GM12878 (cell line): ENCODE measurements at regions not wholly inside any gene's neighbourhood (a gene's known extent, or its start where the extent isn't known, plus 50 kb on each side); places are given as distances from the start of the nearest gene placed in this dataset.

Experiments
- BCL11A ChIP-seq: IDR thresholded peaks from 2 replicates; pipeline ENCODE4 v1.6.1; 2011; ENCODE audit warnings: low read depth, low read length
- CTCF ChIP-seq, 3 experiments: IDR thresholded peaks in 2 of 3; conservative IDR thresholded peaks in 1 of 3; 2 replicates each; pipeline ENCODE4 v1.5.1; 2011; ENCODE audit warnings: low read depth in 3 of 3, low read length in 3 of 3, mild to moderate bottlenecking in 3 of 3, control low read depth in 2 of 3, moderate library complexity in 2 of 3, inconsistent platforms in 1 of 3, mixed read lengths in 1 of 3; ENCODE audit not compliant: control insufficient read depth in 2 of 3, insufficient read depth in 1 of 3; ENCODE audit errors: extremely low read depth in 1 of 3
- LARP7 ChIP-seq: fragments of 450-650 bp; IDR thresholded peaks from 2 replicates; pipeline ENCODE4 v1.6.1; 2017; ENCODE audit warnings: mild to moderate bottlenecking
- MTA3 ChIP-seq: IDR thresholded peaks from 2 replicates; pipeline ENCODE4 v1.6.1; 2012; ENCODE audit warnings: low read length, inconsistent platforms, borderline replicate concordance
- TF ChIP-seq, protein P1 (sequence below): IDR thresholded peaks from 2 replicates; pipeline ENCODE4 v1.6.1; 2012; ENCODE audit warnings: low read depth, low read length, improper control_type of control experiment

DNA sequence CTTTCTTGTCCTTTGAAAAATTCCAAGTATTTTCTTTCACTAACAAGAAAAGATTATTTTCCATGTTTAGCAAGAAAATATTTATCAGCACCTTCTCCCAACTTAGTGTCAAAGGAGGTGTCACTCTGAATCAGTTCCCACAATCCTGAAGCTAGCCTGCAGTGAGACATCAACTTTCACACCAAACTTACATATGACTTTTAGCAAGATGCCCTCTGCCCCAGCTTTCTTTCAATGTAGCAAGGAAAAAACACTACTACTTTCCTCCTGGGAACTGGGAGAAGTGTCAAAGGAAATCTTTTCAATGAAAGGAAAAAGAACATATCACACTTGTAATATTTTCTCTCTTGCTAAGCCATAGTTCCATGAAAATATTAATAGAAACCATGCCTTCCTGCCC, 50.9 kb upstream of the PALMD start:
- TF ChIP-seq LARP7 (no peak), CTCF (IDR thresholded peaks at IDR 0.05 in 2 of 3, conservative IDR thresholded peaks at IDR 0.05 in 1 of 3; ENCODE audit: control insufficient read depth in 2 of 3, extremely low read depth in 1 of 3, insufficient read depth in 1 of 3, low read depth in 3 of 3, low read length in 3 of 3) (no peak), BCL11A (no peak), MTA3 (no peak)
- TF ChIP-seq, protein P1, sequence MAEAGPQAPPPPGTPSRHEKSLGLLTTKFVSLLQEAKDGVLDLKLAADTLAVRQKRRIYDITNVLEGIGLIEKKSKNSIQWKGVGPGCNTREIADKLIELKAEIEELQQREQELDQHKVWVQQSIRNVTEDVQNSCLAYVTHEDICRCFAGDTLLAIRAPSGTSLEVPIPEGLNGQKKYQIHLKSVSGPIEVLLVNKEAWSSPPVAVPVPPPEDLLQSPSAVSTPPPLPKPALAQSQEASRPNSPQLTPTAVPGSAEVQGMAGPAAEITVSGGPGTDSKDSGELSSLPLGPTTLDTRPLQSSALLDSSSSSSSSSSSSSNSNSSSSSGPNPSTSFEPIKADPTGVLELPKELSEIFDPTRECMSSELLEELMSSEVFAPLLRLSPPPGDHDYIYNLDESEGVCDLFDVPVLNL, result no peak
